ENCODE measurements at regions not wholly inside any gene's neighbourhood (a gene's known extent, or its start where the extent isn't known, plus 50 kb on each side); places are given as distances from the start of the nearest gene placed in this dataset.

DNA sequence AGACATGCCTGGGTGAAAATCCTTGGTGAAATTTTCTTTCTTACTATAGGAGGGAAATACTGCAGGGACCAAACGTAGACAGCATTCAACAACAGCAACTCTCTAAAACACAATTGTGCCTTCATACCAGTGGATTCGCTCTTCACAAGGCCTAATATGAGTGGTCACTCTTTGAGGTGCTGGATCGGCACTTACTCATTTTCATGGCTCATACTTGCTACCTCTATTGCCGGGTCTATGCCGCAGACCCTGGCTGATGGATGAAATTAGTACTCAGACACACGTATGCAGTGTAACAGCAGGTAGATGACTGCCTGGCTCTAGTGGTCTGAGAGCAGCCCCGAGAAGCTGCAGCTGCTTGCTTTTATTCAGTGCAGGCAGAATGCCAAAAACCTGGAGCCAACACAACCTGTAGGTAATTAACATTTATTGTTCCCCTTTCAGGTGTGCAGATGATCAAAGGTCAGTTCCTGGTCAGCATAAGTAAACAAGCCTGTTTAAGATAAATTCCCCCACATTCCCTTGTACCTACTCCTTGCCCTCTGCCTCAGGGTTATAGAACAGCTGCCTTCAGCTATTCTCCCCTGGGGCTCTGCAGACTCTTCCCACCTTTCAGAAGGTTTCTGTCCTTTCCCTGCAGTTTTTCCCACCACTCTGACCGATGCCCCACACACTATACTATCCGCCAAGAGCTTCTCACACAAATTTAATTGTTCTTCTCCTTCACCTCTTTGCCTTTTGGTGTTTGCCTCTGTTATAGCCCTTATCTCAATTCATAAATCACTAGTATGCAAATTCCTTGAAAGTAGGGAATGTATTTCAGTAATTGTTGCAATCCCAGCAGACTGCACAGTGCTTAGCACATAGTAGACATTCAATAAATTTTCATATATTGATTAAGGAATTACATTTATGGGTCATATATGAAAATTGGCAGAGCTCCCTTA is 210.0 kb downstream of the SPANXN3 start:
- H4K20me1 ChIP-seq (ENCODE audit: insufficient read depth, low read length), result no peaks in the 10 kb centered on the region
- DNase-seq (ENCODE audit: low read depth) (no peak), FAIRE-seq (no peak)
- H2AFZ ChIP-seq (ENCODE audit: low read depth, low read length), result no peak overlapping the region
- no peaks in the 10 kb centered on the region for H3K9me3 ChIP-seq (ENCODE audit: insufficient read depth, low read depth, low read length)
- no peak for TF ChIP-seq EZH2 (IDR thresholded peaks at IDR 0.05; ENCODE audit: insufficient read depth, low read length)
- TF ChIP-seq, protein P1, sequence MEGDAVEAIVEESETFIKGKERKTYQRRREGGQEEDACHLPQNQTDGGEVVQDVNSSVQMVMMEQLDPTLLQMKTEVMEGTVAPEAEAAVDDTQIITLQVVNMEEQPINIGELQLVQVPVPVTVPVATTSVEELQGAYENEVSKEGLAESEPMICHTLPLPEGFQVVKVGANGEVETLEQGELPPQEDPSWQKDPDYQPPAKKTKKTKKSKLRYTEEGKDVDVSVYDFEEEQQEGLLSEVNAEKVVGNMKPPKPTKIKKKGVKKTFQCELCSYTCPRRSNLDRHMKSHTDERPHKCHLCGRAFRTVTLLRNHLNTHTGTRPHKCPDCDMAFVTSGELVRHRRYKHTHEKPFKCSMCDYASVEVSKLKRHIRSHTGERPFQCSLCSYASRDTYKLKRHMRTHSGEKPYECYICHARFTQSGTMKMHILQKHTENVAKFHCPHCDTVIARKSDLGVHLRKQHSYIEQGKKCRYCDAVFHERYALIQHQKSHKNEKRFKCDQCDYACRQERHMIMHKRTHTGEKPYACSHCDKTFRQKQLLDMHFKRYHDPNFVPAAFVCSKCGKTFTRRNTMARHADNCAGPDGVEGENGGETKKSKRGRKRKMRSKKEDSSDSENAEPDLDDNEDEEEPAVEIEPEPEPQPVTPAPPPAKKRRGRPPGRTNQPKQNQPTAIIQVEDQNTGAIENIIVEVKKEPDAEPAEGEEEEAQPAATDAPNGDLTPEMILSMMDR (IDR thresholded peaks at IDR 0.05; ENCODE audit: insufficient read depth, low read depth, low read length), result no peak
- Mint-ChIP-seq H3K27ac (ENCODE audit: unreplicated experiment) (no peak overlapping the region), H3K9me3 (ENCODE audit: unreplicated experiment) (no peaks in the 10 kb centered on the region), H3K27me3 (ENCODE audit: low read depth, unreplicated experiment) (no peaks in the 10 kb centered on the region), H3K4me3 (ENCODE audit: unreplicated experiment) (no peak overlapping the region), H3K36me3 (ENCODE audit: low read depth, unreplicated experiment) (no peaks in the 10 kb centered on the region), H3K4me1 (ENCODE audit: low read depth, unreplicated experiment) (peaks cover 3% of the 10 kb centered on the region)
- H3K4me1 ChIP-seq (ENCODE audit: insufficient read depth, low read length), result no peaks in the 10 kb centered on the region
- H3K27ac ChIP-seq (ENCODE audit: low read depth, low read length), result no peak overlapping the region
- no peak overlapping the region for H3K4me3 ChIP-seq (ENCODE audit: insufficient read depth, low read depth, low read length)
- no peaks in the 10 kb centered on the region for H3K36me3 ChIP-seq (ENCODE audit: insufficient read depth, low read length)
- no peak overlapping the region for H3K9ac ChIP-seq (ENCODE audit: low read length)
- no peaks in the 10 kb centered on the region for H3K79me2 ChIP-seq (ENCODE audit: insufficient read depth, low read length)
- no peak overlapping the region for H3K4me2 ChIP-seq (ENCODE audit: low read length)
- H3K27me3 ChIP-seq (ENCODE audit: insufficient read depth, low read length), result no peaks in the 10 kb centered on the region

DNA sequence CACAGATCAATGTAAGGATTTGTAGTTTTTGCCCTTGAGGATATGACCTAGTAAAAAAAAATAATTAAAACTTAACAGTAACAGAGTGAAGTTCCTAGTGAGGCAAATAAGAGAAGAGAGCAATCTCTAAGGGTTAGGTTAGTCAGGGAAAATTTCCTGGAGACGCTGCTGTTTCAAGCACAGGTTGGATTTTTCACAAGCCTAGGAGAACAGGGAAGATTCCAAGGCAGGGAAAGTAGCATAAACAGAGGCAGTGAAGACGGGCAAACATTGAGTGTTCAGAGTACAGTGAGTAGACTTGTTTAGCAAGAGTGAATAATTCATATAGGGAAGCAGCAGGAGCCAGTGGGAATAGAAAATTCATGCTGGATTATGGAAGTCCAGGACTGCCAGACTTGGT is 212.8 kb downstream of the SPANXN3 start:
- Histone ChIP-seq H3K9ac (ENCODE audit: low read length) (no peak overlapping the region), H3K27me3 (ENCODE audit: insufficient read depth, low read length) (no peaks in the 10 kb centered on the region), H3K4me2 (ENCODE audit: low read length) (no peak overlapping the region), H3K4me1 (ENCODE audit: insufficient read depth, low read length) (no peaks in the 10 kb centered on the region), H2AFZ (ENCODE audit: low read depth, low read length) (no peak overlapping the region), H3K36me3 (ENCODE audit: insufficient read depth, low read length) (no peaks in the 10 kb centered on the region), H3K9me3 (ENCODE audit: insufficient read depth, low read depth, low read length) (no peaks in the 10 kb centered on the region), H4K20me1 (ENCODE audit: insufficient read depth, low read length) (no peaks in the 10 kb centered on the region), H3K4me3 (ENCODE audit: insufficient read depth, low read depth, low read length) (no peak overlapping the region), H3K79me2 (ENCODE audit: insufficient read depth, low read length) (no peaks in the 10 kb centered on the region), H3K27ac (ENCODE audit: low read depth, low read length) (no peak overlapping the region)
- Mint-ChIP-seq H3K36me3 (ENCODE audit: low read depth, unreplicated experiment) (no peaks in the 10 kb centered on the region), H3K9me3 (ENCODE audit: unreplicated experiment) (no peaks in the 10 kb centered on the region), H3K4me1 (ENCODE audit: low read depth, unreplicated experiment) (peaks cover 5% of the 10 kb centered on the region), H3K27me3 (ENCODE audit: low read depth, unreplicated experiment) (no peaks in the 10 kb centered on the region), H3K4me3 (ENCODE audit: unreplicated experiment) (no peak overlapping the region), H3K27ac (ENCODE audit: unreplicated experiment) (no peak overlapping the region)
- FAIRE-seq (peak; percentile 59), DNase-seq (ENCODE audit: low read depth) (no peak)
- TF ChIP-seq, protein P1 (IDR thresholded peaks at IDR 0.05; ENCODE audit: insufficient read depth, low read depth, low read length), result no peak
- TF ChIP-seq EZH2 (IDR thresholded peaks at IDR 0.05; ENCODE audit: insufficient read depth, low read length), result no peak

DNA sequence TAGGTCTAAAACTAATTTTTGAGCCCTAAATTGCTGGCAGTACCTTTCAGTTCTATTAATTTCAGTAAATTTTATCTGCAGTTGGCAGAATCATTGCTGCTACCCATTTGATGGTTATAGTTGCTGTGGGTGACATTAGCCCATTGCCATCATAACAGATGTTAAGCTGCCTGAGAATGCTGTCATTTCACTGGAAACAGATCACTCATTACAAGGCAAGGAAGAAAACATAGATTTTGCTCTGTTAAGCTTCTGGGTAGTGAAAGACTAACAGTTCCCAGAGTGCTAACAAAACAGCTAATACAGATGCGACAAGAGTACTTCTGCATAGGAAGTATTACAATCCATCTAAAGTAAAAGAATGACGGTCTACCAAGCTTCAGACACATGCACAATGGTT is 213.2 kb downstream of the SPANXN3 start:
- no peaks in the 10 kb centered on the region for H3K9me3 Mint-ChIP-seq (ENCODE audit: unreplicated experiment)
- DNase-seq (ENCODE audit: low read depth) (no peak), FAIRE-seq (no peak)
- H4K20me1 ChIP-seq (ENCODE audit: insufficient read depth, low read length), result no peaks in the 10 kb centered on the region
- H3K9ac ChIP-seq (ENCODE audit: low read length), result no peak overlapping the region
- no peaks in the 10 kb centered on the region for H3K27me3 ChIP-seq (ENCODE audit: insufficient read depth, low read length)
- H3K4me3 Mint-ChIP-seq (ENCODE audit: unreplicated experiment), result no peak overlapping the region
- H2AFZ ChIP-seq (ENCODE audit: low read depth, low read length), result no peak overlapping the region
- H3K4me1 Mint-ChIP-seq (ENCODE audit: low read depth, unreplicated experiment), result peaks cover 2% of the 10 kb centered on the region
- H3K36me3 Mint-ChIP-seq (ENCODE audit: low read depth, unreplicated experiment), result no peaks in the 10 kb centered on the region
- H3K27ac Mint-ChIP-seq (ENCODE audit: unreplicated experiment), result no peak overlapping the region
- no peaks in the 10 kb centered on the region for H3K36me3 ChIP-seq (ENCODE audit: insufficient read depth, low read length)
- no peaks in the 10 kb centered on the region for H3K9me3 ChIP-seq (ENCODE audit: insufficient read depth, low read depth, low read length)
- no peak overlapping the region for H3K4me2 ChIP-seq (ENCODE audit: low read length)
- no peaks in the 10 kb centered on the region for H3K4me1 ChIP-seq (ENCODE audit: insufficient read depth, low read length)
- no peaks in the 10 kb centered on the region for H3K79me2 ChIP-seq (ENCODE audit: insufficient read depth, low read length)
- H3K27ac ChIP-seq (ENCODE audit: low read depth, low read length), result no peak overlapping the region
- no peaks in the 10 kb centered on the region for H3K27me3 Mint-ChIP-seq (ENCODE audit: low read depth, unreplicated experiment)
- H3K4me3 ChIP-seq (ENCODE audit: insufficient read depth, low read depth, low read length), result no peak overlapping the region
- TF ChIP-seq, protein P1 (IDR thresholded peaks at IDR 0.05; ENCODE audit: insufficient read depth, low read depth, low read length), result no peak
- no peak for TF ChIP-seq EZH2 (IDR thresholded peaks at IDR 0.05; ENCODE audit: insufficient read depth, low read length)
